C4-2B (cell line): ENCODE measurements at regions not wholly inside any gene's neighbourhood (a gene's known extent, or its start where the extent isn't known, plus 50 kb on each side); places are given as distances from the start of the nearest gene placed in this dataset.

Experiments used
- ZFX ChIP-seq: fragments of 450-650 bp; IDR thresholded peaks from 2 replicates; pipeline ENCODE4 v1.6.1; 2017
- TF ChIP-seq, protein P1 (sequence below): fragments of 450-650 bp; conservative IDR thresholded peaks from 2 replicates; pipeline ENCODE4 v1.5.1; 2017; ENCODE audit warnings: mild to moderate bottlenecking

- TF ChIP-seq, protein P1, sequence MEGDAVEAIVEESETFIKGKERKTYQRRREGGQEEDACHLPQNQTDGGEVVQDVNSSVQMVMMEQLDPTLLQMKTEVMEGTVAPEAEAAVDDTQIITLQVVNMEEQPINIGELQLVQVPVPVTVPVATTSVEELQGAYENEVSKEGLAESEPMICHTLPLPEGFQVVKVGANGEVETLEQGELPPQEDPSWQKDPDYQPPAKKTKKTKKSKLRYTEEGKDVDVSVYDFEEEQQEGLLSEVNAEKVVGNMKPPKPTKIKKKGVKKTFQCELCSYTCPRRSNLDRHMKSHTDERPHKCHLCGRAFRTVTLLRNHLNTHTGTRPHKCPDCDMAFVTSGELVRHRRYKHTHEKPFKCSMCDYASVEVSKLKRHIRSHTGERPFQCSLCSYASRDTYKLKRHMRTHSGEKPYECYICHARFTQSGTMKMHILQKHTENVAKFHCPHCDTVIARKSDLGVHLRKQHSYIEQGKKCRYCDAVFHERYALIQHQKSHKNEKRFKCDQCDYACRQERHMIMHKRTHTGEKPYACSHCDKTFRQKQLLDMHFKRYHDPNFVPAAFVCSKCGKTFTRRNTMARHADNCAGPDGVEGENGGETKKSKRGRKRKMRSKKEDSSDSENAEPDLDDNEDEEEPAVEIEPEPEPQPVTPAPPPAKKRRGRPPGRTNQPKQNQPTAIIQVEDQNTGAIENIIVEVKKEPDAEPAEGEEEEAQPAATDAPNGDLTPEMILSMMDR: no peak
- TF ChIP-seq ZFX: no peak
Observed at GRCh38 chr5:26674846-26675245, 363.5 kb downstream of the CDH9 start.
